Smooth muscle cell (in vitro differentiated cells): ENCODE measurements at regions not wholly inside any gene's neighbourhood (a gene's known extent, or its start where the extent isn't known, plus 50 kb on each side); places are given as distances from the start of the nearest gene placed in this dataset.
A peak's percentile ranks its signal among the peaks of the same experiment; 100 is the strongest.

Experiments
- DNase-seq: peaks from one replicate; lab custom pipeline; 2025; ENCODE audit not compliant: unreplicated experiment; lab: John Stamatoyannopoulos, UW
- H2AFZ ChIP-seq: fragments of 200-600 bp; sonication (generic); 2 replicates; pipeline ENCODE4 v1.6.0; 2016; ENCODE audit warnings: antibody characterized with exemption, low read depth, mild to moderate bottlenecking
- H3F3A ChIP-seq: fragments of 200-600 bp; sonication (generic); 2 replicates; pipeline ENCODE4 v1.6.0; 2017; ENCODE audit warnings: antibody characterized with exemption, low read depth
- H3K27ac ChIP-seq: fragments of 200-600 bp; sonication (generic); 2 replicates; pipeline ENCODE4 v1.5.1; 2016; ENCODE audit warnings: low read depth, mild to moderate bottlenecking
- H3K27me3 ChIP-seq: fragments of 200-600 bp; sonication (generic); 2 replicates; pipeline ENCODE4 v1.6.1; 2016; ENCODE audit warnings: low read depth, mild to moderate bottlenecking
- H3K36me3 ChIP-seq: fragments of 200-600 bp; sonication (generic); 2 replicates; pipeline ENCODE4 v1.5.1; 2016; ENCODE audit warnings: low read depth
- H3K4me1 ChIP-seq: fragments of 200-600 bp; sonication (generic); 2 replicates; pipeline ENCODE4 v1.5.1; 2016; ENCODE audit warnings: low read depth
- H3K4me2 ChIP-seq: fragments of 200-600 bp; sonication (generic); 2 replicates; pipeline ENCODE4 v1.6.0; 2016; ENCODE audit warnings: mild to moderate bottlenecking
- H3K4me3 ChIP-seq: fragments of 200-600 bp; sonication (generic); 2 replicates; pipeline ENCODE4 v1.5.1; 2016; ENCODE audit warnings: mild to moderate bottlenecking
- H3K79me2 ChIP-seq: fragments of 200-600 bp; sonication (generic); 2 replicates; pipeline ENCODE4 v1.6.0; 2016; ENCODE audit warnings: low read depth, mild to moderate bottlenecking
- H3K9ac ChIP-seq: fragments of 200-600 bp; sonication (generic); 2 replicates; pipeline ENCODE4 v1.6.0; 2016; ENCODE audit warnings: low read depth
- H3K9me3 ChIP-seq: fragments of 200-600 bp; sonication (generic); replicated peaks from 2 replicates; pipeline ENCODE4 v1.5.1; 2016; ENCODE audit warnings: low read depth
- H4K20me1 ChIP-seq: fragments of 200-600 bp; sonication (generic); 2 replicates; pipeline ENCODE4 v1.6.0; 2016; ENCODE audit warnings: low read depth
- WGBS: methylation state at CpG from one replicate; pipeline ENCODE4 v1.1.7; 2016; ENCODE audit warnings: low lambda C conversion rate; 5-methylcytosine and 5-hydroxymethylcytosine counted together
- TF ChIP-seq, protein P1 (sequence below): fragments of 200-600 bp; sonication (generic); IDR thresholded peaks from 2 replicates; pipeline ENCODE4 v1.5.1; 2017; ENCODE audit warnings: borderline replicate concordance, mild to moderate bottlenecking, antibody characterized with exemption; ENCODE audit not compliant: insufficient read depth, poor library complexity, severe bottlenecking

DNA sequence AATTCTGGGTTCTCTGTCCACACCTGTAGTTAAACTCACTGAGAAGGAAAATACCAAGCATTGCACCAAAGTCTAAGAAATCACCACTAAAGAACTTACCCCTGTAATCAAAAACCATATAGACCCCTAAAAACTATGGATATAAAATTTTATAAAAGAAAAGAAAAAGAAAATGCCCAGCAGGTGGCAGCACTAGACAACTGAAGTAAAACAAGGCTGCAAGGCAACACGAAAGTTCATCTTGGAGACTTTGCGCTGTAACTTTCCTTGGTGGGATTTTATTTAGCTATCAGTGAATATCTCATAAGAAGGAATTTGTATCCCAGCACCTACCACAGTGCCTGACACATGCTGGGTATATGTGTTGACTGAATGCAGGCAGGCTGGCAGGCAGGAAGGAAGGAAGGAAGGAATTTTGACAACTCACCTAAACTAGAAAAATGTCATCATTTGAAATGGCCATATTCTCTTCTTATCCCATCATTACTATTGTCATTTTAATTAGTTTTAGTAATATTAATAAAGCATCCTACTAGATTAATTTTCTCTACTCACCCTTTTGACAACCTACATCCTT is 68.2 kb upstream of the ETV6 start:
- no peak overlapping the region for H3K27ac ChIP-seq
- TF ChIP-seq, protein P1, sequence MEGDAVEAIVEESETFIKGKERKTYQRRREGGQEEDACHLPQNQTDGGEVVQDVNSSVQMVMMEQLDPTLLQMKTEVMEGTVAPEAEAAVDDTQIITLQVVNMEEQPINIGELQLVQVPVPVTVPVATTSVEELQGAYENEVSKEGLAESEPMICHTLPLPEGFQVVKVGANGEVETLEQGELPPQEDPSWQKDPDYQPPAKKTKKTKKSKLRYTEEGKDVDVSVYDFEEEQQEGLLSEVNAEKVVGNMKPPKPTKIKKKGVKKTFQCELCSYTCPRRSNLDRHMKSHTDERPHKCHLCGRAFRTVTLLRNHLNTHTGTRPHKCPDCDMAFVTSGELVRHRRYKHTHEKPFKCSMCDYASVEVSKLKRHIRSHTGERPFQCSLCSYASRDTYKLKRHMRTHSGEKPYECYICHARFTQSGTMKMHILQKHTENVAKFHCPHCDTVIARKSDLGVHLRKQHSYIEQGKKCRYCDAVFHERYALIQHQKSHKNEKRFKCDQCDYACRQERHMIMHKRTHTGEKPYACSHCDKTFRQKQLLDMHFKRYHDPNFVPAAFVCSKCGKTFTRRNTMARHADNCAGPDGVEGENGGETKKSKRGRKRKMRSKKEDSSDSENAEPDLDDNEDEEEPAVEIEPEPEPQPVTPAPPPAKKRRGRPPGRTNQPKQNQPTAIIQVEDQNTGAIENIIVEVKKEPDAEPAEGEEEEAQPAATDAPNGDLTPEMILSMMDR: peak; percentile 72
- no peak for DNase-seq
- no peak overlapping the region for H3K4me3 ChIP-seq
- no peaks in the 10 kb centered on the region for H3K27me3 ChIP-seq
- H4K20me1 ChIP-seq: no peaks in the 10 kb centered on the region
- no peak overlapping the region for H2AFZ ChIP-seq
- H3K4me1 ChIP-seq: no peaks in the 10 kb centered on the region
- no peaks in the 10 kb centered on the region for H3K9me3 ChIP-seq
- H3K79me2 ChIP-seq: no peaks in the 10 kb centered on the region
- no peak overlapping the region for H3K9ac ChIP-seq
- no peaks in the 10 kb centered on the region for H3K36me3 ChIP-seq
- peaks cover 9% of the 10 kb centered on the region for H3F3A ChIP-seq
- no peak overlapping the region for H3K4me2 ChIP-seq
- WGBS: 10% methylated on average over 2 of the region's 2 CpGs

DNA sequence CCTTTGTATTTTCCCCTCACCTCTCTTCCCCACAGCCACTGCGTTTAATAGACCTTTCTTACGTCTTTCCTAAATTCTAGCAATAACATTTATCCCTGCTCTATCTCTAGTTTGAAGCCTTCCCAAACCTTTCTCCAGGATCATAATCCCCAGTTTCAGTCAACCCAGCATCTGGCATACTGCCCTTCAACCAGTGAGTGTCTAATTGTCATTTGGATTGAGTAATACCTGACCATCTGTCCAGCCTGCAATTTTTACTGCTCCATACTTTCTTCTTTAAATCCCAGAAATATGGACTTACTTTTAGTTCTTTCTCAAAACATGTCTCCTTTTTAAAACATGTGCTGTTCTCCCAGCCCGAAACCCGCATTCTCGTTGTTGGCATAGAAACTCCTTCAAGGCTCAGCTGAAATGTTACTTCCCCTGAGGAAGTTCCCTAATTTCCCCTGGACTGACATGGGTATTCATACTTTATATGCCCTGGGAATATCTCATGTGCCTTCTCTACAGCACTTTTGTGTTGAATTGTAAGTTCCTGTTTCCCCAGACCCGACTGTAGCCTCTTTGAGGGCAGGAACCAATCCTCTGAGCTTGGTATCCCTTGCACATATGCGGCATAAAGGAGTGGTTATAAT is 65.1 kb upstream of the ETV6 start:
- no peaks in the 10 kb centered on the region for H3K4me1 ChIP-seq
- H3K4me3 ChIP-seq: no peak overlapping the region
- peaks cover 9% of the 10 kb centered on the region for H3F3A ChIP-seq
- 83% methylated on average over 7 of the region's 7 CpGs for WGBS
- no peaks in the 10 kb centered on the region for H3K27me3 ChIP-seq
- no peaks in the 10 kb centered on the region for H3K9me3 ChIP-seq
- H3K9ac ChIP-seq: no peak overlapping the region
- no peaks in the 10 kb centered on the region for H3K79me2 ChIP-seq
- no peaks in the 10 kb centered on the region for H3K36me3 ChIP-seq
- DNase-seq: no peak
- H3K27ac ChIP-seq: no peak overlapping the region
- TF ChIP-seq, protein P1: no peak
- H3K4me2 ChIP-seq: no peak overlapping the region
- H2AFZ ChIP-seq: no peak overlapping the region
- no peaks in the 10 kb centered on the region for H4K20me1 ChIP-seq

DNA sequence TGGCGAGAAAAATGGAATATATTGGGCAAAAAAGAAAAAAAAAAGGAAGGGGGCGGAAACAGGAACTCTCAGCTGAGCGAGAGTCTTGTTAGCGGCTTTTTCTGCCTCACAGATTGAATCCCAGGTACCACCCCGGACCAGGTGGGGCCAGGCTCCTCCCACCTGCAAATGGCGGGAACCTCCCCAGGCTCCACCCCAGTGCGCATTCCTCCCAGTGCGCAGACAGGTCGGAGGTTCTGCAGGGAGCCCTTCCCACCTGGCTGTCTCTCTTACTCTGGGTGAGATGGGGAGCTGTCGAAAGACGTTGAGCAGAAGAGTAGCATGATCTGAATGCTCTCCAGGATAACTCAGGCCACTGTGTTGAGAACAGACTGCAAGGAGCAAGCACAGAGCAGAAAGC is 57.0 kb upstream of the ETV6 start:
- H3K4me3 ChIP-seq: no peak overlapping the region
- H2AFZ ChIP-seq: no peak overlapping the region
- WGBS: 95% methylated on average over 11 of the region's 11 CpGs
- TF ChIP-seq, protein P1: no peak
- H3F3A ChIP-seq: no peaks in the 10 kb centered on the region
- no peaks in the 10 kb centered on the region for H4K20me1 ChIP-seq
- H3K27ac ChIP-seq: no peak overlapping the region
- no peaks in the 10 kb centered on the region for H3K4me1 ChIP-seq
- no peaks in the 10 kb centered on the region for H3K27me3 ChIP-seq
- H3K79me2 ChIP-seq: no peaks in the 10 kb centered on the region
- no peak for DNase-seq
- H3K9me3 ChIP-seq: no peaks in the 10 kb centered on the region
- H3K4me2 ChIP-seq: no peak overlapping the region
- H3K9ac ChIP-seq: no peak overlapping the region
- H3K36me3 ChIP-seq: no peaks in the 10 kb centered on the region

DNA sequence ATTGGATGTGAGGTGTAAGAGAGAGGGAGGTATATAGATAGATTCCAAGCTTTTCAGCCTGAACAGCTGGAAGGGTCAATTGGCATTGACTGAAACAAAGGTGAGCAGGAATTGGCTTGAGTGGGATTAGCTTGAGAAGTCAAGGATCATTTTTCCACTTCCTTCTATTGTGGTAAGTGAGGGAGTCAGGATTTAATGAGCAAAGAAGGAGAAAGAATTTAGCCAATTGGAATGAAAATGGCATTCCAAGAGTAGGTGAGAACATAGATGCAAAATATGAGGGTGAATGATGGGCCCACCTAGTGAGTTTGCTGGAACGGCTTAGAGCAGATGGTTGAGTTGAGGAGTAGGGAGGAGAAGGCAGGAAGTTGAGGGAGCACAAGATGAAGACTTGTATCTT is 56.5 kb upstream of the ETV6 start:
- DNase-seq: no peak
- Histone ChIP-seq H3F3A (no peaks in the 10 kb centered on the region), H3K27ac (no peak overlapping the region), H3K4me1 (no peaks in the 10 kb centered on the region), H2AFZ (no peak overlapping the region), H3K27me3 (no peaks in the 10 kb centered on the region), H3K4me2 (no peak overlapping the region), H3K79me2 (no peaks in the 10 kb centered on the region), H4K20me1 (no peaks in the 10 kb centered on the region), H3K9ac (no peak overlapping the region), H3K4me3 (no peak overlapping the region), H3K36me3 (no peaks in the 10 kb centered on the region), H3K9me3 (no peaks in the 10 kb centered on the region)
- WGBS: 79% methylated on average over 1 of the region's 1 CpG
- TF ChIP-seq, protein P1: no peak
